ENCODE measurements at regions not wholly inside any gene's neighbourhood (a gene's known extent, or its start where the extent isn't known, plus 50 kb on each side); places are given as distances from the start of the nearest gene placed in this dataset.

DNA sequence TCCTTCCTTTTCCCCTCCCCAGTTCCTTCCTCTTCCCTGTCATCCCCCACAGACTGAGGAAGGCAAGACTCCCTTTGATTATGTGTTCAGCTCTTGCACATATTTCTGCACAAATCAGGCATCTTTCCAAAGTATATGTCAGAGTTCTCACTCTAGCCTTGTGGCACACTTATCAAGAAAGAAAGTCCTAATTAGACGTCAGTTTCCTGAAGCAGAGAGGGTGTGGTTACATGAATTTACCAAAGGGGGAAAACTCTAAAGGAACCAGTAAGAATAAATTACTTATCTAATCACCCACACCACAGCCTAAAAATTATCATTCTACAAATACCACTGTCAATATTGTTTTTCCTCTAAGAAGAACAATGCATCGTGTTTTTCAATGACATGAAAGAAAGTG is 120.7 kb upstream of the GRIP1 start:
- TF ChIP-seq CTCF (optimal IDR thresholded peaks at IDR 0.05 in 1 of 3, IDR thresholded peaks at IDR 0.05 in 1 of 3, conservative IDR thresholded peaks at IDR 0.05 in 1 of 3; ENCODE audit: extremely low read depth in 1 of 3, insufficient read depth in 2 of 3, low read length in 3 of 3) (no peak), EZH2 (IDR thresholded peaks at IDR 0.05; ENCODE audit: low read length) (no peak)

Measured in keratinocyte (primary cell).